Glutamatergic neuron (in vitro differentiated cells): ENCODE measurements at regions not wholly inside any gene's neighbourhood (a gene's known extent, or its start where the extent isn't known, plus 50 kb on each side); places are given as distances from the start of the nearest gene placed in this dataset.

Experiments used
- DNase-seq: peaks from one replicate; pipeline ENCODE4 v3.0.0; 2022
- H3K27ac Mint-ChIP-seq: one replicate; pipeline ENCODE4 v1.8.0; 2020; ENCODE audit warnings: mild to moderate bottlenecking, mixed read lengths, inconsistent platforms; ENCODE audit not compliant: unreplicated experiment
- H3K27me3 Mint-ChIP-seq: one replicate; pipeline ENCODE4 v1.8.0; 2020; ENCODE audit warnings: mild to moderate bottlenecking, moderate library complexity, mixed read lengths, inconsistent platforms; ENCODE audit not compliant: unreplicated experiment
- H3K36me3 Mint-ChIP-seq: one replicate; pipeline ENCODE4 v1.8.0; 2020; ENCODE audit warnings: mild to moderate bottlenecking, mixed read lengths, inconsistent platforms; ENCODE audit not compliant: unreplicated experiment
- H3K4me1 Mint-ChIP-seq: one replicate; pipeline ENCODE4 v1.8.0; 2020; ENCODE audit warnings: mild to moderate bottlenecking, low read depth, mixed read lengths, inconsistent platforms; ENCODE audit not compliant: unreplicated experiment
- H3K4me3 Mint-ChIP-seq: one replicate; pipeline ENCODE4 v1.8.0; 2020; ENCODE audit warnings: mild to moderate bottlenecking, mixed read lengths, inconsistent platforms; ENCODE audit not compliant: unreplicated experiment
- H3K9me3 Mint-ChIP-seq: one replicate; pipeline ENCODE4 v1.8.0; 2020; ENCODE audit warnings: mild to moderate bottlenecking, moderate library complexity, mixed read lengths, inconsistent platforms; ENCODE audit not compliant: unreplicated experiment
- TF ChIP-seq, protein P1 (sequence below): fragments of 200-600 bp; sonication (generic); IDR thresholded peaks from one replicate; pipeline ENCODE4 v1.5.0; 2021; ENCODE audit not compliant: partially characterized antibody, unreplicated experiment

DNA sequence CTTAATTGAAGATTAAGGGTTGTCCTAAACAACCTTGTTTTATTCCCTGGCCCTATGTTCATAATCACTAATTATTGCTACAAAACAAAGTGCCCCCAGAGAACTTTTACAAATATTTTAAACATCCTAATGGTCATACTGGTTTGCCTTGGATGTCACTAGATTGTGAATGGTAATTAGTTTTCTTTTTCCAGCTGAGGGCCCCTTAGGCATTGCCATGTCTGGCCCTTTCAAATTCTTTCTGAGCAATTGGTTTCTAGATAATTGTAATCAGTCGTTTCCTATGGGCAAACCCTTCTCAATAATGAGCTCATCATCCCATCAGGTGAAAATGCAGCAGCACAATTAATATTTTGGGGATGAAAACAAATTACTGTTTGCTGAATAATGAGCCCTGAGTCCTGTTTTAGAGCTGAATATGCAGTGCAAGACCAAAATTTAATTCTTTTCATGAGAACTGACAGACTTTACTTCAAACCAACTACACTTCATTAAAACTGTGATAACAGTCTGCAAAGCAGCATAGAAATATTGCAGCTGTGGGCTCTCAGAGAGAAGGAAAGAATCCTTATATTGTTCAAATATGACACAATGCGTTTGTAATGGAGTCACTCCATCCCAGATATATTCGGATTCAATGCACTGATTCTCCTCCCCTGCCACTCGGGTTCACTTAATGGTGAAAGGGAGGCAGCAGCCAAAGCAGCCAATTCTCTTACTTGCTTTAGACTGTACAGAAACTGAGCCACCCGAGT is 67.7 kb upstream of the ARHGAP5 start:
- H3K4me1 Mint-ChIP-seq = peaks cover 8% of the 10 kb centered on the region
- H3K9me3 Mint-ChIP-seq = no peaks in the 10 kb centered on the region
- H3K36me3 Mint-ChIP-seq = no peaks in the 10 kb centered on the region
- no peak overlapping the region for H3K4me3 Mint-ChIP-seq
- TF ChIP-seq, protein P1, sequence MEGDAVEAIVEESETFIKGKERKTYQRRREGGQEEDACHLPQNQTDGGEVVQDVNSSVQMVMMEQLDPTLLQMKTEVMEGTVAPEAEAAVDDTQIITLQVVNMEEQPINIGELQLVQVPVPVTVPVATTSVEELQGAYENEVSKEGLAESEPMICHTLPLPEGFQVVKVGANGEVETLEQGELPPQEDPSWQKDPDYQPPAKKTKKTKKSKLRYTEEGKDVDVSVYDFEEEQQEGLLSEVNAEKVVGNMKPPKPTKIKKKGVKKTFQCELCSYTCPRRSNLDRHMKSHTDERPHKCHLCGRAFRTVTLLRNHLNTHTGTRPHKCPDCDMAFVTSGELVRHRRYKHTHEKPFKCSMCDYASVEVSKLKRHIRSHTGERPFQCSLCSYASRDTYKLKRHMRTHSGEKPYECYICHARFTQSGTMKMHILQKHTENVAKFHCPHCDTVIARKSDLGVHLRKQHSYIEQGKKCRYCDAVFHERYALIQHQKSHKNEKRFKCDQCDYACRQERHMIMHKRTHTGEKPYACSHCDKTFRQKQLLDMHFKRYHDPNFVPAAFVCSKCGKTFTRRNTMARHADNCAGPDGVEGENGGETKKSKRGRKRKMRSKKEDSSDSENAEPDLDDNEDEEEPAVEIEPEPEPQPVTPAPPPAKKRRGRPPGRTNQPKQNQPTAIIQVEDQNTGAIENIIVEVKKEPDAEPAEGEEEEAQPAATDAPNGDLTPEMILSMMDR = no peak
- no peaks in the 10 kb centered on the region for H3K27me3 Mint-ChIP-seq
- no peak for DNase-seq
- no peak overlapping the region for H3K27ac Mint-ChIP-seq

DNA sequence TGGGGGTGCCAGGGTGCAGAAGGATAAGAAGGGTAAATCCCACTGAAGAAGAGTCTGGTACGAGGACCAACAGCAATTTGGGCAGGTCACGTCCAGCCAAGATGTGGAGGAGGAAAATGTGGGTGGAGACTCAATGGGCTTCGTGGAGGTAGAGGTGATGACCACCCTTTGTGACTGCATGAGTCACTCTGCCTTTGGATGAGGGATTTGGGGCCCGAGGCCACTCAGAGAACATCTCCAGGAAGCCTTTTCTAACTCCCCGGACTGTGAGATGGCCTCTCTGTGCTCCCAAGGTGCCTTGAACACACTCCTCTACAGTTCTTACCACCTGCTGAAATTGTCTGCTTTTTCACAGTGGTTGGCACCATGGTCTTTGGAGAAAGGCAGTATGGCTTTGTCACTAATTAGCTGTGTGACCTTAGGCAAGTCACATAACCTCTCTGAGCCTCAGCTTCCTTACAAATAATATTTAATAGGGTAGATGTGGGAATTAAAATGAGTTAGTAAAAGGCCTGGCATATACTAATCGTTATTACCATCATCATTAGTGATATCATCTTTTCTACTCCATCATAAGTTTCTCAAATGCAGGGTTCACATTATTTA is 67.0 kb upstream of the ARHGAP5 start:
- no peaks in the 10 kb centered on the region for H3K36me3 Mint-ChIP-seq
- H3K27ac Mint-ChIP-seq = peak overlapping the region; percentile 67
- H3K4me1 Mint-ChIP-seq = peaks cover 8% of the 10 kb centered on the region
- no peak for DNase-seq
- no peaks in the 10 kb centered on the region for H3K9me3 Mint-ChIP-seq
- no peaks in the 10 kb centered on the region for H3K27me3 Mint-ChIP-seq
- TF ChIP-seq, protein P1 = no peak
- H3K4me3 Mint-ChIP-seq = no peak overlapping the region

DNA sequence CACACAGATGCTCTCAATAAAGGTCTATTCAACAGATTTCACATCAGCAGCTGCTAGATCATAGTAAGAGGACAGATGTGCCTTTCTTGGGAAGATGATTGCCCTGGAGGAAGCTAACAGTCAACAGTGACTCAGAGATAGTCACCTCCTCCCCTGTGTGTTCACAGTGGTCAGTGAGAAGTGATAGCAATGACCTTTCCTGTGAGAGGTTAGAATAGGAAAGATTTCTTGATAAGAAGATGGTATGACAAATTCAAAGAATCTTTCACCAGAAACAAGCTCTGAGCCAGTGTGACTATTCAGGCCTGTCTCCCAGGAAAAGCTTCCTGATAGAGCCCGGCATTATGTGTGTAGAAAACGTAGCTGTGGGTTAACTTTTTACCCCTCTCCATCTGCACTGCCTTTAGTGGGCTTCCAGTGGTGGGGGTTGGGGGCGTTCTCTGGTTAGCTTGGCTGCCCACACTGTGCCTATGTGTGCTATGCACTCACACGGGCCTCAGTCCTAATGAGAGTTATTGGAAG is 66.4 kb upstream of the ARHGAP5 start:
- Mint-ChIP-seq H3K27me3 (no peaks in the 10 kb centered on the region), H3K9me3 (no peaks in the 10 kb centered on the region)

DNA sequence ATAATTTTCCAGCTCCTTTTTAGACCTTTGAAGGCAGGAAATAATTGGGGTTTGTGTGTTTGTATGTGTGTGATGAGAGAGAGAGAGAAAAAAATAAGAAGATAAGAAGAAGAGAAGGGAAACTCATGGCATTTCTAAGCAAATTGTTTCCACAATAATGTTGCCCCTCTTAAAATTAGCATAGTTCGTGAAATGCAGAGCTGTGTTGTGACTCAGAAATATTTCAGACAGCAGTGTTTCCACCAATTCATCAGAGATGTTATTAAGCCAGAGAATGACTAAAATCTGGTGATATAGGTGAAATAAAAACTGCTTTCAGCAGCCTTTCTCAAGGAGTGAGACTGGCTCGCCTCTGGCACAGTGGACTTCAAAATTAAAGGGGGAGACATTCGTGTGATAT is 65.9 kb upstream of the ARHGAP5 start:
- Mint-ChIP-seq H3K27ac (no peak overlapping the region), H3K4me3 (no peak overlapping the region)

More for the DNA sequence above, 66.4 kb upstream of the ARHGAP5 start:
- Mint-ChIP-seq H3K36me3 (no peaks in the 10 kb centered on the region), H3K27ac (peak overlapping the region; percentile 67), H3K4me1 (peaks cover 8% of the 10 kb centered on the region), H3K4me3 (no peak overlapping the region)
- TF ChIP-seq, protein P1 = no peak
- no peak for DNase-seq

More for the DNA sequence above, 65.9 kb upstream of the ARHGAP5 start:
- no peak for DNase-seq
- Mint-ChIP-seq H3K4me1 (peaks cover 8% of the 10 kb centered on the region), H3K9me3 (no peaks in the 10 kb centered on the region), H3K36me3 (no peaks in the 10 kb centered on the region), H3K27me3 (no peaks in the 10 kb centered on the region)
- TF ChIP-seq, protein P1 = no peak
